ENCODE measurements at regions not wholly inside any gene's neighbourhood (a gene's known extent, or its start where the extent isn't known, plus 50 kb on each side); places are given as distances from the start of the nearest gene placed in this dataset.
A peak's percentile ranks its signal among the peaks of the same experiment; 100 is the strongest.

DNA sequence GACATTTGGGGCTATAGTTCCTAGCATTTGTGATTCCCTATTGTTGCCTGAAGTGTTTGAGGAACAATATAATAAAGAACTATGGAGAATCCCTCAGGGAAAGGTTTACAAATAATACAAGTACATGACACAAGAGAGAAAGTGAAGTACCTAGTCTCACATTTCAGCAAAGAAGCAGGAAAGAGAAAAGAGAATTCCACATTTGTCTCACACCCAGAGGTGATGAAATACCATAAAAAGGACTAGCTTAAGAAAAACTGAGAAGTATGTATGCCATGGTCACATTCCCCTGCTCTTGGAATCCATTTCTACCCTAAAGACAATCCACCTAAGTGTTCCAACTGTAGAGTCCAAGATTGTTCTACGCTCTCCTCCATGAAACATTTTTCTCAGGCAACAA lies 79.0 kb upstream of the TARS1 start:
- H3K36me3 Mint-ChIP-seq = no peaks in the 10 kb centered on the region
- peaks cover 0 to 12% (median 2%) of the 10 kb centered on the region in 4 donors for H3K4me1 Mint-ChIP-seq
- H3K27me3 Mint-ChIP-seq = peaks cover 0 to 9% (median 0%) of the 10 kb centered on the region in 5 donors
- peaks cover 0 to 13% (median 3%) of the 10 kb centered on the region in 9 donors for H3K9me3 Mint-ChIP-seq
- POLR2A ChIA-PET = no interaction called here
- ATAC-seq (no peak), DNase-seq (no peak)
- no peak overlapping the region for H3K4me3 Mint-ChIP-seq
- H3K27ac Mint-ChIP-seq = no peak overlapping the region

DNA sequence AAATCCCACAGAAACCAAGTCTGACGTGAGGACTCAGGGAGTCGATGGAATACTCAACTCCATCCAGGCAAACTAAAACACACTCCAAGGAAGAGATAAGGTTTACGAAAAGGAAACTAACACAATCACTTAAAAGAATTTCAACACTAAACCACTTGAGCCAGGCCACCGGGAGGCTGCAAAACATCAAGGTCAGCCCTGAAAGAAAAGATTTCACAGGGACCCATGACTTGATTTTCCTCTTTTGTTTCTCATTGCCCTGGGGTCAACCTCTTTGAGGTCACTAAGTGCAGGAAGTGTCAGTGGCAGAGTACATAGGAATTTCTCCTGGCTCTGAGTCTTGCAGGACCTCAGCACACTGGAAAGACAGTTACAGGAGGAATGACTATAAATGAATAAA lies 77.8 kb upstream of the TARS1 start:
- POLR2A ChIA-PET = no interaction called here
- DNase-seq = no peak
- no peak overlapping the region for H3K27ac Mint-ChIP-seq
- H3K36me3 Mint-ChIP-seq = no peaks in the 10 kb centered on the region
- peaks cover 0 to 12% (median 2%) of the 10 kb centered on the region in 4 donors for H3K4me1 Mint-ChIP-seq
- no peak overlapping the region for H3K4me3 Mint-ChIP-seq
- peaks cover 0 to 13% (median 5%) of the 10 kb centered on the region in 9 donors for H3K9me3 Mint-ChIP-seq
- no peak for ATAC-seq
- H3K27me3 Mint-ChIP-seq = peaks cover 0 to 9% (median 0%) of the 10 kb centered on the region in 5 donors

DNA sequence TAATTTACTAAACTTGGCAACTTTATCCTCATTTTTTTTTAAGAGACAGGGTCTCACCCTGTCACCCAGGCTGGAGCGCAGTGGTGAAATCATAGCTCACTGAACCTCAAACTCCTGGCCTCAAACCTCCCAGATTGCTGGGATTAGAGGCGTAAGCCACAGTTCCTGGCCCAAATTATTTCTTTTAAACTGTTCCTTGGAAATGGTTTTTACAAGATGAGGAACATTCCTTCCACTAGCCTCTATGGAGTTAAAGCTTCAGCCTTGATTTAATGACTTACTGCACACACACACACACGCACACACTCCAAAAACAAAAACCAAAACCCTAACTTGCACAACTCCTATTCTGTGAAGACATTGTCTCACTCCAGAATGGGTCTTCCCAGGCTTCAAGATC lies 77.2 kb upstream of the TARS1 start:
- Mint-ChIP-seq H3K4me3 (no peak overlapping the region), H3K27ac (no peak overlapping the region), H3K27me3 (peaks cover 0 to 9% (median 0%) of the 10 kb centered on the region in 5 donors), H3K36me3 (no peaks in the 10 kb centered on the region), H3K4me1 (peaks cover 0 to 12% (median 2%) of the 10 kb centered on the region in 4 donors), H3K9me3 (peaks cover 0 to 11% (median 5%) of the 10 kb centered on the region in 9 donors)
- ATAC-seq (no peak), DNase-seq (no peak)
- POLR2A ChIA-PET = no interaction called here

DNA sequence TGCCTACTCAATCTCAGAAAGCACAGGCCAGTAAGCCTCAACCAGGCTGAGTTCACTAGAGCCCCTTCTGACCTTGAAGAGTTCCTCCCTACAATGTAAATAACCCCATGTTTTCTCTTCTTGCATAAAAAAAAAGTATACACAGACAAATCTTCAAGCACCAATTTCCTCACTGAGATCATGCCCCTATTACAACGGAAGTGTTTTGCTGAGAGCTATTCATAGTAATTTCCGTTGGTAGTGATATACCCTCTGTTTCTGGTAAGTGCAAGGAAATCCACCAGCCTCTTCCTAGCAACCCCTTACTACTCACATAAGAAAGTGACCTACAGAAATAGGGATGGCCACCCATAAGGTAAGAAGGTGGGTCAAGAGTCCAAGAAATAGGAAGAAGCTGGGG lies 76.4 kb upstream of the TARS1 start:
- POLR2A ChIA-PET = no interaction called here
- ATAC-seq = no peak
- H3K36me3 Mint-ChIP-seq = no peaks in the 10 kb centered on the region
- DNase-seq = no peak
- peaks cover 0 to 9% (median 2%) of the 10 kb centered on the region in 5 donors for H3K27me3 Mint-ChIP-seq
- H3K4me3 Mint-ChIP-seq = peak overlapping the region in 1 of 10 donors; percentile 11
- H3K27ac Mint-ChIP-seq = peak overlapping the region in 1 of 10 donors; percentile 41
- H3K4me1 Mint-ChIP-seq = peaks cover 0 to 12% (median 2%) of the 10 kb centered on the region in 4 donors
- peaks cover 0 to 10% (median 4%) of the 10 kb centered on the region in 9 donors for H3K9me3 Mint-ChIP-seq

DNA sequence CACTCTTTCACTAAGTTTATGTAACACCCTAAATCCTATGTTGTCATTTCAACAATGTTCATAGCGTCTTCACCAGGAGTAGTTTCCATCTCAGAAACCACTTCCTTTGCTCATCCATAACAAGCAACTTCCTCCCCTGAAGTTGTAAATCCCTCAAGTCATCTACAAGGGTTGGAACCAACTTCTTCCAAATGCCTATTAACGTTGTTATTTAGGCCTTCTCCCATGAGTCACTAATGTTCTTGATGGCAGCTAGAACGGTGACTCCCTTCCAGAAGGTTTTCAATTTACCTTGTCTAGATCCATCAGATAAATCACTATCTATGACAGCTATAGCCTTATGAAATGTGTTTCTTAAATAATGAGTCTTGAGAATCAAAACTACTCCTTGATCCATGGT lies 73.3 kb upstream of the TARS1 start:
- POLR2A ChIA-PET = no interaction called here
- DNase-seq = no peak
- H3K9me3 Mint-ChIP-seq = peaks cover 0 to 5% (median 0%) of the 10 kb centered on the region in 9 donors
- ATAC-seq = no peak
- H3K27ac Mint-ChIP-seq = no peak overlapping the region
- H3K36me3 Mint-ChIP-seq = no peaks in the 10 kb centered on the region
- no peak overlapping the region for H3K4me3 Mint-ChIP-seq
- H3K27me3 Mint-ChIP-seq = peaks cover 0 to 2% (median 0%) of the 10 kb centered on the region in 5 donors
- H3K4me1 Mint-ChIP-seq = peaks cover 0 to 12% (median 2%) of the 10 kb centered on the region in 4 donors

DNA sequence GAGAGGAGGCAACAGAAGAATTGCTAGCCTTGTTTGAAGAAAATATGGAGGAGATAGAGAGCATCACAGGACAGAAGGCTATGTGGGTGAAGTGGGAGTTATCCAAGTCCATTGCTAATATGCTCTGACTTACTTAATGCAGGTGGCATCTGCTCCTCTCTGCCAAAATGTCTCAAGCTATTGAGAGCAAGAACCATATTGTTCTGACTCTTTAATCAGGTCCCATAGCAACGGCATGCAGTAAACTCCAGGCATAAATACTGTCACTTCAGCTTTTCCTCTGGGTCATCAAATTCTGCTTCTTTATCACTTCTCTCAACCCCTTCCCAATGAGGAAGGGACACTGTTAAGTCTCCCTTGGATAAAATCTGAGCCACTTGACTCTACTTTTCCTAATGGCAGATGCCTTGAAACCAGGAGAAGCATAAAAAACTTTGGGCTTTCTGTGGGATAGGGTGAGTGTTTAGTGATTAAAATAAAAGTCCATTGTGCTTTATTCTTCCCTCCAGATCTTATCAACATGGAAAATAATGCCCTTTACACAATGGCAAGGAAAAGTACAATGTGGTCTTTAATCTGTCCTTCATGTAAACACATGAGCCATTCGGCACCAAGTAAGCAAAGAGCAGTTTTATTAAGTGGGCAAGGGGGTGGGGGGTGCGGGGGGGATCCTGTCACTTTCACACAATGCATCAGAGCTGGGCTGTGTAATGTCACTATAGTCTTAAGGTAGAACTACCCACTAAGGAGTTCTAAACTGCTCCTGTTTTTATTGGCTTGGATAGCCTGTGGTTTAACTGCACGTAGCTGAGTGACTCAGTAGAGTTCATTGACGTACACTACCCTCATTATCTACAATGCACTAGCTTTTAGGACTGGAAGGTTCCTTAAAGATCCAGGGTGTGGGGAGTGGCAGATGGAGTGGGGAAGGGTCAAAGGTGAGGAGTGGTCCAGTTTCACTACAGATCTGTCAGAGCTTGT lies 71.0 kb upstream of the TARS1 start:
- POLR2A ChIA-PET = no interaction called here

DNA sequence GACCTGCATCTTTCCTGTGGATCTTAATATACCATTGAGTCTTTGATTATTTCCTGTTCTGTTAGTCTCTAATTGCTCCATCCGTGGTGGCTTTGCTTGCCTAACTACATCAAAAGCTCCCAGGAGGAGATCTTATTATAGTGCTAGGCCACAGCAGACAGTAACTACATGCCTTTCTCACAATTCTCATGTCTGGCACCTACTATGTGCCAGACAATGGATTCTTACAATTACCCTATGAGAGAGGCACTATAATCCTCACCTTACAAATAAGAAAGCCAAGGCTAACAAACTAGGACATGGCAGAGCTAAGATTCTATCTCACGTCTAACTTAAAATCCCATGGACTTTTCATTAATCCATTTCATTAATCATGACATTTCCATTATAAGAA lies 70.3 kb upstream of the TARS1 start:
- no peaks in the 10 kb centered on the region for H3K4me1 Mint-ChIP-seq
- POLR2A ChIA-PET = no interaction called here
- peaks cover 0 to 2% (median 0%) of the 10 kb centered on the region in 5 donors for H3K27me3 Mint-ChIP-seq
- H3K4me3 Mint-ChIP-seq = no peak overlapping the region
- no peak for DNase-seq
- peaks cover 0 to 2% (median 0%) of the 10 kb centered on the region in 9 donors for H3K9me3 Mint-ChIP-seq
- no peaks in the 10 kb centered on the region for H3K36me3 Mint-ChIP-seq
- ATAC-seq = no peak
- no peak overlapping the region for H3K27ac Mint-ChIP-seq

More for the DNA sequence above, 71.0 kb upstream of the TARS1 start:
- Mint-ChIP-seq H3K4me3 (no peak overlapping the region), H3K27me3 (peaks cover 0 to 2% (median 0%) of the 10 kb centered on the region in 5 donors), H3K36me3 (no peaks in the 10 kb centered on the region), H3K4me1 (peaks cover 0 to under 1% (median 0%) of the 10 kb centered on the region in 4 donors), H3K27ac (peak overlapping the region in 1 of 10 donors; percentile 49), H3K9me3 (peaks cover 0 to 2% (median 0%) of the 10 kb centered on the region in 9 donors)
- no peak for DNase-seq
- ATAC-seq = no peak

DNA sequence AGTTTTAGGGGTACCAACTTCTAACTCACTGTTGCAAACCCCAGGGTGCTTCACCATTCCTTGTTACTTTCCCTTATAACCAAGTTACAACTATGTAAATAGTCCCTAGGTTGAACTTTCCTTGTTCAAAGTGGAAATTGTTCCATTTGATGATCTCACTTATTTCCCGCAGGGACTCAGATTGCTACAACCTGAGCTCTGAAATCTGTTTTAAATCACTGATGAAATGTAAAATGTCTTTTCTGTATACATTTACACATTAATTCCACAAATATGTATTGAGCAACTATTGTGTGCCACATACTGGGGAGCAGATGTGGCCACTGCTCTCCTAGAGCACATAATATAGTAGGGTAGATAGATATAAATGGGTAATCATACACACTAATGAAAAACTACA lies 69.1 kb upstream of the TARS1 start:
- H3K4me3 Mint-ChIP-seq = no peak overlapping the region
- POLR2A ChIA-PET = no interaction called here
- H3K36me3 Mint-ChIP-seq = no peaks in the 10 kb centered on the region
- no peak for DNase-seq
- peaks cover 0 to 2% (median 0%) of the 10 kb centered on the region in 5 donors for H3K27me3 Mint-ChIP-seq
- H3K4me1 Mint-ChIP-seq = no peaks in the 10 kb centered on the region
- peaks cover 0 to 2% (median 0%) of the 10 kb centered on the region in 9 donors for H3K9me3 Mint-ChIP-seq
- ATAC-seq = no peak
- H3K27ac Mint-ChIP-seq = no peak overlapping the region

DNA sequence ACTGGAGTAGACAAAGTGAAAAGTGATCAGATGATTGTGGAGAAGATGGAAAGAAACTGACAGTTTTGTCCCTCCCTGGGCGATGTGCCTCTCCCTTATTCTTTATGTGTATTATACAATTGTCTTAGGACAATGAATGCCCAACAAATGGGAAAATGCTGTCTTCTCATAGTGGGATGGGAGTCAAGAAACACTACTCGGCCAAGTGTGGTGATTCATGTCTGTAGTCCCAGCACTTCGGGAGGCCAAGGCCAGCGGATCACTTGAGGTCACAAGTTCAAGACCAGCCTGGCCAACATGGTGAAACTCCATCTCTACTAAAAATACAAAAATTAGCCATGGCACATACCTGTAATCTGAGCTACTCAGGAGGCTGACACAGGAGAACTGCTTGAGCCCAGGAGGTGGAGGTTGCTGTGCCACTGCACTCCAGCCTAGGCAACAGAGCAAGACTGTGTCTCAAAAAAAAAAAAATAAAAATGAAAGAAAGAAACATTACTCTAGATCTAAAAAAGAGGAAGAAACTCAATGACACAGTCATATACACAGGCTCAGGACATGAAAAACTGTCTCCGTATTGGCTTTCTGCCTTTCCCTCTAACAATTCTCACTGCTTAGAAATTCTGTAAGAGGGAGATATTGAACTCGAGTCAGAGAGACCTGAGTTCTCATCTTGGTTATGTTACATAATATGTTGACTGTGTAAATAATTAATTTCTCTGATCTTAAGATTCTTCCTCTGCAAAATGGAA lies 67.9 kb upstream of the TARS1 start:
- Mint-ChIP-seq H3K27ac (no peak overlapping the region), H3K36me3 (no peaks in the 10 kb centered on the region), H3K4me1 (no peaks in the 10 kb centered on the region), H3K9me3 (no peaks in the 10 kb centered on the region), H3K27me3 (peaks cover 0 to 2% (median 0%) of the 10 kb centered on the region in 5 donors), H3K4me3 (no peak overlapping the region)
- POLR2A ChIA-PET = no interaction called here
- no peak for DNase-seq
- no peak for ATAC-seq

DNA sequence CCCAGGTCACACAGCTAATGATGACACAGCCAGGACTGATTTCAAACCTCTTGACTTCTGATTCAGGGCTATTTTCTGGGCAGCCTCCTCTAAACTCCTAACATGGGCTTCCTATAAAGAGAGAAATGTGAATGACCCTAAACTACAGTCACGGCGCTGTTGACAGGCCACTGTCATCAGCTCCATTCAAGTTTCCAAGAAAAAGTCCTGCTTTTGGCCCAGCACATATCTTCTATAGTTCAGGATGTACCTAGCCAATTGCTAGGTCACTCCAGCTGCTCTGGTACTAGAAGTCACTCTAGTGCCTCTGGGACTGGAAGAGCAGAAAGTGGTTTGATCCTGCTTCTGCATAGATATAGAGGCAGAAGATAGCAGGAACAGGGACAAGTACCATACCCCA lies 64.9 kb upstream of the TARS1 start:
- DNase-seq = no peak
- POLR2A ChIA-PET = no interaction called here
- no peak for ATAC-seq
- Mint-ChIP-seq H3K27me3 (no peaks in the 10 kb centered on the region), H3K9me3 (no peaks in the 10 kb centered on the region), H3K36me3 (no peaks in the 10 kb centered on the region), H3K27ac (no peak overlapping the region), H3K4me1 (no peaks in the 10 kb centered on the region), H3K4me3 (no peak overlapping the region)

DNA sequence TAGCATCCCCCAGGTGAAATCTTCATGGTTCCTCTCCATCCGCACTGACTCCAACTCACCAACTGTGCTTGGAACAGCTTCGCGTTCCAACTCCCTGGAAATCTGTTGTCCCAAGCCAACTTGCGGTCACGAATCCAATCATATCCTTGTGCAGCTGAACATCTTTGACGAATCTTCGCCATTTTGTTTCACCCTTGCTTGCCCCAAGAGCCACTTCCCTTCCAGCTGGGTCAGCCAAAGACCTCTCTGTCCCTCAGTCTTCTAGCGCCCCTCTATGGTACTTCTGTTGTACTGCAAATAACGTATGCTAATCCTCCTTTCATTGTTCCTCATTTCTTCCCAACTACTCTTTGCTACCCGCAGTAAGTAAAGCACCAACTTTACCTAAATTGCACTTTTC lies 61.0 kb upstream of the TARS1 start:
- H3K36me3 Mint-ChIP-seq = peaks cover 0 to 20% (median 0%) of the 10 kb centered on the region in 3 donors

DNA sequence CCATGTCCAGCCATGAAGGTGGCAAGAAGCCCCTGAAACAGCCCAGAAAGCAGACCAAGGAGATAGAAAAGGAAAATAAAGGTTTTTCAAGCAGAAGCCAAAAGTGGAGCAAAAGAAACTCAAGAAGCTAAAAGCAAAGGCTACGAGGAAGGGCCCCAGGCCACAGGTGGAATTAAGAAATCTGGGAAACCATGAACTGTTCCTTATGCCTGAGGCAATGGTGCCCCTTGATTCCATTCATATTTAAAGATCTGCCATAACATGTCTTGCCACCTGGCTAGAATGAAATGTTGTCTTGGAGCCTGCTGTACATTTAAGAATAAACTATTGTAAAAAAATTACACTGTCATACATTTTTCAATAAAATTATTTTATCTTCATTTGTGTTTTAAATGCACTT lies 59.5 kb upstream of the TARS1 start:
- Mint-ChIP-seq H3K9me3 (peaks cover 0 to 35% (median 21%) of the 10 kb centered on the region in 9 donors), H3K27ac (no peak overlapping the region), H3K27me3 (peaks cover 3 to 22% (median 8%) of the 10 kb centered on the region in 5 donors), H3K4me1 (no peaks in the 10 kb centered on the region), H3K36me3 (peaks cover 0 to 31% (median 0%) of the 10 kb centered on the region in 3 donors), H3K4me3 (no peak overlapping the region)
- POLR2A ChIA-PET = no interaction called here
- no peak for ATAC-seq
- no peak for DNase-seq

More for the DNA sequence above, 61.0 kb upstream of the TARS1 start:
- Mint-ChIP-seq H3K9me3 (peaks cover 0 to 20% (median 9%) of the 10 kb centered on the region in 9 donors), H3K4me3 (no peak overlapping the region), H3K27me3 (peaks cover 3 to 14% (median 6%) of the 10 kb centered on the region in 5 donors), H3K4me1 (no peaks in the 10 kb centered on the region), H3K27ac (no peak overlapping the region)
- DNase-seq (no peak), ATAC-seq (no peak)
- POLR2A ChIA-PET = no interaction called here
